GM12878 (cell line): ENCODE measurements at regions not wholly inside any gene's neighbourhood (a gene's known extent, or its start where the extent isn't known, plus 50 kb on each side); places are given as distances from the start of the nearest gene placed in this dataset.

Experiments
- ATAC-seq: fragments of 200-7000 bp; cut with Tn5 transposase; 3 replicates; pipeline ENCODE4 v1.9.1; 2020; ENCODE audit warnings: mild to moderate bottlenecking, moderate library complexity
- BruUV-seq: library from RNA; stranded (reverse); fragments of 400-500 nt; replicated peaks from 2 replicates; lab custom pipeline; 2021; lab: Mats Ljungman, UMichigan
- CTCF ChIA-PET: fragments of 300-600 bp; sonication (Branson Sonifier 250); formaldehyde crosslinking; extraction: SDS; loops from one replicate; lab custom pipeline; 2021; ENCODE audit warnings: inconsistent platforms; lab: Yijun Ruan, JAX
- POLR2A ChIA-PET: fragments of 350-600 bp; formaldehyde crosslinking; extraction: SDS; loops from one replicate; lab custom pipeline; 2021; ENCODE audit warnings: inconsistent platforms; lab: Charles Lee
- RAD21 ChIA-PET: fragments of 300-600 bp; sonication (Branson Sonifier 250); formaldehyde crosslinking; loops from one replicate; lab custom pipeline; 2023; ENCODE audit warnings: antibody characterized with exemption; ENCODE audit not compliant: unreplicated experiment; lab: Charles Lee
- SMC1A ChIA-PET: fragments of 300-600 bp; sonication (Branson Sonifier 250); formaldehyde crosslinking; loops from one replicate; lab custom pipeline; 2023; ENCODE audit not compliant: unreplicated experiment, uncharacterized antibody; lab: Charles Lee
- DNase-seq: peaks from one replicate; pipeline ENCODE4 v3.0.0-alpha.2; 2011; ENCODE audit warnings: low read depth, low spot score
- FAIRE-seq: peaks from 3 replicates; lab custom pipeline; 2011; peaks lifted over from hg19 to GRCh38; lab: Jason Lieb, UNC
- H2AFZ ChIP-seq: 2 replicates; pipeline ENCODE4 v1.6.0; 2011; ENCODE audit warnings: low read depth, low read length, control low read depth; ENCODE audit not compliant: control insufficient read depth
- H3K27ac ChIP-seq: 2 replicates; pipeline ENCODE4 v1.5.1; 2011; ENCODE audit warnings: control low read depth; ENCODE audit not compliant: control insufficient read depth, insufficient read depth
- H3K27me3 ChIP-seq, 2 experiments: replicated peaks in 1 of 2; 2 replicates each; pipeline versions ENCODE4 v1.6.0 to v1.6.1; 2011; ENCODE audit warnings: low read length in 1 of 2; ENCODE audit not compliant: control insufficient read depth in 2 of 2, insufficient read depth in 2 of 2
- H3K36me3 ChIP-seq, 2 experiments: 2 replicates each; pipeline ENCODE4 v1.5.1; 2011; ENCODE audit warnings: low read length in 1 of 2; ENCODE audit not compliant: control insufficient read depth in 2 of 2, insufficient read depth in 2 of 2
- H3K4me1 ChIP-seq: 2 replicates; pipeline ENCODE4 v1.6.1; 2011; ENCODE audit warnings: mild to moderate bottlenecking, low read length, moderate library complexity, mixed read lengths; ENCODE audit not compliant: control insufficient read depth, insufficient read depth
- H3K4me2 ChIP-seq: 2 replicates; pipeline ENCODE4 v1.6.0; 2011; ENCODE audit warnings: control low read depth; ENCODE audit not compliant: control insufficient read depth, insufficient read depth
- H3K4me3 ChIP-seq: fragments of 200-600 bp; sonication (generic); 2 replicates; pipeline ENCODE4 v1.5.1; 2016
- H3K79me2 ChIP-seq: 2 replicates; pipeline ENCODE4 v1.6.0; 2011; ENCODE audit warnings: low read length; ENCODE audit not compliant: control insufficient read depth, insufficient read depth
- H3K9ac ChIP-seq: 2 replicates; pipeline ENCODE4 v1.8.0; 2011; ENCODE audit warnings: low read length, control low read depth, mixed read lengths; ENCODE audit not compliant: control insufficient read depth, insufficient read depth
- H3K9me3 ChIP-seq: replicated peaks from 3 replicates; pipeline ENCODE4 v1.5.1; 2011; ENCODE audit warnings: mild to moderate bottlenecking, low read length; ENCODE audit not compliant: control insufficient read depth, insufficient read depth
- H4K20me1 ChIP-seq: 2 replicates; pipeline ENCODE4 v1.6.0; 2011; ENCODE audit not compliant: control insufficient read depth, insufficient read depth
- CHD2 ChIP-seq: IDR thresholded peaks from 2 replicates; pipeline ENCODE4 v1.6.1; 2011; ENCODE audit warnings: low read depth, low read length, improper control_type of control experiment, borderline replicate concordance
- GABPA ChIP-seq: IDR thresholded peaks from 2 replicates; pipeline ENCODE4 v1.6.1; 2014; ENCODE audit warnings: antibody characterized with exemption, low read depth, mild to moderate bottlenecking, inconsistent platforms
- GATAD2B ChIP-seq: fragments of 450-650 bp; conservative IDR thresholded peaks from 2 replicates; pipeline ENCODE4 v1.6.1; 2017; ENCODE audit warnings: low read depth, mild to moderate bottlenecking, moderate library complexity
- IKZF1 ChIP-seq: fragments of 450-650 bp; conservative IDR thresholded peaks from 2 replicates; pipeline ENCODE4 v1.6.1; 2017; ENCODE audit warnings: antibody characterized with exemption, mild to moderate bottlenecking
- KAT2A ChIP-seq: conservative IDR thresholded peaks from 2 replicates; pipeline ENCODE4 v1.6.1; 2011; ENCODE audit warnings: low read depth, low read length; ENCODE audit not compliant: control insufficient read depth
- POU2F2 ChIP-seq: IDR thresholded peaks from 3 replicates; pipeline ENCODE4 v1.6.1; 2011; ENCODE audit warnings: low read depth, mild to moderate bottlenecking, low read length, borderline replicate concordance
- RFX5 ChIP-seq: IDR thresholded peaks from 2 replicates; pipeline ENCODE4 v1.6.1; 2011; ENCODE audit warnings: low read depth, low read length, improper control_type of control experiment
- SMC3 ChIP-seq: IDR thresholded peaks from 2 replicates; pipeline ENCODE4 v1.6.1; 2011; ENCODE audit warnings: low read length, improper control_type of control experiment, borderline replicate concordance
- TARDBP ChIP-seq: IDR thresholded peaks from 2 replicates; pipeline ENCODE4 v1.6.1; 2016; ENCODE audit warnings: borderline replicate concordance
- TCF3 ChIP-seq: IDR thresholded peaks from 2 replicates; pipeline ENCODE4 v1.6.1; 2012; ENCODE audit warnings: low read depth, mild to moderate bottlenecking, low read length, borderline replicate concordance; ENCODE audit not compliant: insufficient read depth
- ZNF274 ChIP-seq: IDR thresholded peaks from one replicate; pipeline ENCODE4 v1.8.0; 2011; ENCODE audit not compliant: insufficient read length, insufficient read depth
- ZNF687 ChIP-seq: fragments of 450-650 bp; IDR thresholded peaks from 2 replicates; pipeline ENCODE4 v1.6.1; 2017; ENCODE audit warnings: mild to moderate bottlenecking, moderate library complexity
- WGBS: methylation state at CpG from one replicate; pipeline ENCODE4 v1.1.6; 2016; ENCODE audit warnings: low lambda C conversion rate; ENCODE audit not compliant: insufficient replicate concordance, insufficient coverage; ENCODE audit errors: missing lambda C conversion rate; 5-methylcytosine and 5-hydroxymethylcytosine counted together
- in situ Hi-C: fragments of 300-500 bp; cut with MboI; formaldehyde crosslinking; loops from 9 replicates; pipeline ENCODE4 v1.14.3; 2018; ENCODE audit warnings: mixed read lengths
- intact Hi-C: fragments of 100-400 bp; cut with micrococcal nuclease; formaldehyde crosslinking; loops from one replicate; pipeline ENCODE4 v1.14.2; 2022; ENCODE audit not compliant: unreplicated experiment

- Histone ChIP-seq H3K27ac (no peak overlapping the region), H3K9me3 (no peaks in the 10 kb centered on the region), H3K4me3 (no peak overlapping the region), H3K9ac (no peak overlapping the region), H3K79me2 (no peaks in the 10 kb centered on the region), H2AFZ (no peak overlapping the region), H4K20me1 (no peaks in the 10 kb centered on the region), H3K36me3 (no peaks in the 10 kb centered on the region), H3K4me2 (no peak overlapping the region), H3K4me1 (no peaks in the 10 kb centered on the region), H3K27me3 (0 out of 4 replicates have a peak, but pooled peaks cover 0 to 1% of the 10 kb centered on the region in 2 experiments)
- BruUV-seq, result no TSS peak
- ATAC-seq (no peak), FAIRE-seq (no peak), DNase-seq (no peak)
- intact Hi-C loops (no loop called here), in situ Hi-C loops (no loop called here)
- SMC1A ChIA-PET, result no interaction called here
- RAD21 ChIA-PET, result no interaction called here
- TF ChIP-seq CHD2 (no peak), GABPA (no peak), RFX5 (no peak), GATAD2B (no peak), TARDBP (no peak), POU2F2 (no peak), KAT2A (no peak), ZNF274 (no peak)
- CTCF ChIA-PET, result no interaction called here
- 46% methylated on average over 17 of the region's 20 CpGs for WGBS
- POLR2A ChIA-PET, result no interaction called here
Observed at GRCh38 chr15:101551696-101552591, 62.4 kb upstream of the PCSK6 start.

- H4K20me1 ChIP-seq, result no peaks in the 10 kb centered on the region
- no peak for ATAC-seq
- no peaks in the 10 kb centered on the region for H3K36me3 ChIP-seq
- SMC1A ChIA-PET, result no interaction called here
- in situ Hi-C loops, result no loop called here
- FAIRE-seq, result no peak
- intact Hi-C loops, result no loop called here
- DNase-seq, result no peak
- H3K4me2 ChIP-seq, result no peak overlapping the region
- H3K4me1 ChIP-seq, result no peaks in the 10 kb centered on the region
- 0 out of 4 replicates have a peak, but pooled peaks cover 0 to 1% of the 10 kb centered on the region in 2 experiments for H3K27me3 ChIP-seq
- RAD21 ChIA-PET, result no interaction called here
- no peaks in the 10 kb centered on the region for H3K79me2 ChIP-seq
- H2AFZ ChIP-seq, result no peak overlapping the region
- no TSS peak for BruUV-seq
- H3K27ac ChIP-seq, result no peak overlapping the region
- no peak overlapping the region for H3K4me3 ChIP-seq
- H3K9me3 ChIP-seq, result no peaks in the 10 kb centered on the region
- POLR2A ChIA-PET, result no interaction called here
- no peak overlapping the region for H3K9ac ChIP-seq
- WGBS, result 49% methylated on average over 4 of the region's 4 CpGs
- CTCF ChIA-PET, result no interaction called here
- no peak for TF ChIP-seq ZNF687
- no peak for TF ChIP-seq TCF3
- TF ChIP-seq SMC3, result no peak
- no peak for TF ChIP-seq IKZF1
Observed at GRCh38 chr15:101550124-101550523, 60.6 kb upstream of the PCSK6 start.
